IPS-20b (cell line): ENCODE measurements at regions not wholly inside any gene's neighbourhood (a gene's known extent, or its start where the extent isn't known, plus 50 kb on each side); places are given as distances from the start of the nearest gene placed in this dataset.

Experiments used
- H3K27ac ChIP-seq: one replicate; pipeline ENCODE4 v1.5.1; 2013; ENCODE audit warnings: low read length
- H3K27me3 ChIP-seq: 2 replicates; pipeline ENCODE4 v1.6.1; 2013; ENCODE audit warnings: mild to moderate bottlenecking, low read length, inconsistent platforms; ENCODE audit not compliant: insufficient read depth
- H3K36me3 ChIP-seq: 2 replicates; pipeline ENCODE4 v1.6.1; 2013; ENCODE audit warnings: low read depth, mild to moderate bottlenecking, inconsistent platforms, low read length, moderate library complexity; ENCODE audit not compliant: insufficient read depth
- H3K4me1 ChIP-seq: 2 replicates; pipeline ENCODE4 v1.6.1; 2013; ENCODE audit warnings: mild to moderate bottlenecking, control low read depth, inconsistent platforms, low read length, moderate library complexity; ENCODE audit not compliant: insufficient read depth
- H3K4me3 ChIP-seq: 2 replicates; pipeline ENCODE4 v1.5.1; 2013; ENCODE audit warnings: mild to moderate bottlenecking, low read length, inconsistent platforms
- H3K9ac ChIP-seq: 2 replicates; pipeline ENCODE4 v1.6.1; 2013; ENCODE audit warnings: low read depth, mild to moderate bottlenecking, inconsistent platforms, low read length, moderate library complexity
- H3K9me3 ChIP-seq: 2 replicates; pipeline ENCODE4 v1.6.1; 2013; ENCODE audit warnings: mild to moderate bottlenecking, low read depth, low read length, inconsistent platforms; ENCODE audit not compliant: insufficient read depth

DNA sequence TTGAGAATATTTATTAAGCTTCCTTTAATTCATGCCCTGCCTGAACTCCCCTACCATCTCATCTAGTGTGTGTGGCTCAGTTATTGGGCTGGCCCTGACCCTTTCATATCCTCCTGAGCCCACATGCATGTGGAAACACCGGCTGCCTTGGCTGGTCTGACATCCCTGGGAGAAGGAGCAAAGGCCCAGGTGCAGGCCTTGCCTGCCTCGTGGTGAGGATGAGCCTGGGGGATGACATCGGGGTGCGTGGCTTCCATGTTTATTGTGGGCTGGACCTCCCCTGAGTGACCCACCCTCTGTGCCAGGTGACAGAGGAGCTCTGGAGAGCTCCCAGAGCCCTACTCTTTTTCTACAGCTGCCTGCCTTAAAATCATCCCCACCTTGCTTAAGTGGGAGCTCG, 69.1 kb downstream of the FOXA2 start:
- Histone ChIP-seq H3K9me3 (no peaks in the 10 kb centered on the region), H3K27ac (no peak overlapping the region), H3K27me3 (no peaks in the 10 kb centered on the region; the same call in 1 of the 2 replicates), H3K4me3 (no peak overlapping the region), H3K9ac (no peak overlapping the region), H3K4me1 (peaks cover 4% of the 10 kb centered on the region; the same call in 1 of the 2 replicates), H3K36me3 (no peaks in the 10 kb centered on the region)

DNA sequence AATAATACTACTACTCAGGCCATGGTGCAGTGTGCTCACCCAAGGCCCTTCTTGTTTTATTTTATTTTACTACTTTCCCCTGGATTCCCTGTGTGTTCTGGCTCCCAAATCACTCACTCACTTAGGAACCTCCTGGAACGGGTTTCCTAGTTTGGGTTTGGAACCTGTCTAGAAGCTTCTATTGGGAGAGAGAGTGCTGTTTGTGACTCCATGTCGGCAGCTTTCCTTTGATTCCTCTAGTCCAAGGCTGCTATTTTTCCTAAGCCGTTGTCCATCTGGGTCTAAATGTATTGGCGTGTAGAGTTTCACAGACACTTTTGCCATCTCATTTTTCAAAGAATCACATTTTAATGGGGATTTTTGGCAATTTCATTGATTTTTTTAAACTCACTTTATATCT, 70.8 kb downstream of the FOXA2 start:
- H3K27me3 ChIP-seq, result no peaks in the 10 kb centered on the region

DNA sequence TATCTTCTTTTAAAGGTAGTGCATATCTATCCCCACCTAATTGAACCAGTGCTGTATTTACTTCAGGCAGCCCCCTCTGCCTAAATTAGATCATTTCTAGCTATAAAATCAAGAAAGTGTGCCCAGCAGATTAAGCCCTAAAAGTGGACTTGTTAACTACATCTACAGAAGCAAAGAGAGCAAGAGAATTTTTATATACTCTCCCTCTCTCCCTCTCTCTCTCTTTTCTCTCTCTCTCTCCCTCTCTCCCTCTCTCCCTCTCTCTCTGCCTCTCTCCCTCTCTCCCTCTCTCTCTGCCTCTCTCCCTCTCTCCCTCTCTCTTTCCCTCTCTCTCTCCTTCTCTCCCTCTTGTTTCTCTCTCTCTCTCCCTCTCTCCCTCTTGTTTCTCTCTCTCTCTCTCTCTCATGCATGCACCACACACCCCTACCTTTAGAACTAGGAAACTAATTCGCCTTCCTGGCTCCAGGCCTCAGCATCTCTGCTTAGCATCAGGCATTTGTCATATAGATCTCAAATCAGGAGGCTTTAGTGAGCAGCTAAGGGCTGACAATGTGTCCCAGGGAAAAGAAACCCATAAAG, 71.4 kb downstream of the FOXA2 start:
- Histone ChIP-seq H3K4me3 (no peak overlapping the region), H3K9me3 (no peaks in the 10 kb centered on the region), H3K9ac (no peak overlapping the region), H3K4me1 (peaks cover 4% of the 10 kb centered on the region; the same call in 1 of the 2 replicates), H3K27me3 (no peaks in the 10 kb centered on the region), H3K36me3 (no peaks in the 10 kb centered on the region), H3K27ac (no peak overlapping the region)

More for the DNA sequence above, 70.8 kb downstream of the FOXA2 start:
- Histone ChIP-seq H3K27ac (no peak overlapping the region), H3K4me1 (peaks cover 4% of the 10 kb centered on the region; the same call in 1 of the 2 replicates), H3K9ac (no peak overlapping the region), H3K4me3 (no peak overlapping the region), H3K36me3 (no peaks in the 10 kb centered on the region), H3K9me3 (no peaks in the 10 kb centered on the region)

DNA sequence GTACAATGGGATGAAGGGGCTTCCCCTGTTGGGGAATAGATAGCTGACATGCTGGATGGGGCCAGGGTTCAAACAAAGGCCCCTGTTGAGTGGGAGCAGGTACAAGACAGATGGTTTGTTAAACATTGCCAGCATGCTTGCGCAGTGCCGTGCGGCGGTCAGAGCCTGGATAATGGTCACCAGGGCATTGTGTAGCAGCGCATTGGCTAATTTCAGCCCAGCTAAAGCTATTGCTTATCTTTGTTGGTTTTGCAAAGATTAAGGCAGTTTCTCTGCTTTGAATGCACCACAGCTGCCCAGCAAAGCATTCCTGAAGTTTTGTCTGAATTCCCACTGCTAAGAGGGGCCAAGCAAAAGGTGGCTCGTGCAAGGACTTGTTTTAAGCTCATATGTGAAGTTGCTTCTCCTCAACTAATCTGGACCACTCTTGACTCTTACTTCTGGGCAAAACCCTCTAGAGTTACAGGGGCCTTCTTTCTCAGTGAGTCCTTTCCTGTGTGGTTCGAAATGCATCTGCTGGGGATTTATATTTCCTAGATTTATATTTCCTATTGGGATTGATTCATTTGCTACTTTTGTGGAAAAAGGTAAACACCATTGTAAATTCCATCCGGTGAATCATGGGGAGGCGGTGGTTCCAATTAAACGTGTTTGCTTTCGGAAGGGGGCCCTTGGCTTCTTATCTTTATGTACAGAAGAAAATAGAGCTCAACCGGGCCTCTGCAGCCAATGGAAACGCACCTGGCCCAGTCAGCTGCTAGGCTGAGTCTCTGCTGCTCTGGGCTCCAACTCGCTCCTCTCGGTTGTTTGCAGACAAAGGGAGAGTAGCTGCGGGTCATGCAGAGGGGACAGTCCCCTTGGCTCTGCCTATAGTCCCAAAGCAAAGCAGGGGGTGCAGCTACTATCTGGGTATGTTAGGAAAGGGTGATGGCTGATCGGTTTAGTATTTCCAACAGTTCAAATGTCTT, 72.1 kb downstream of the FOXA2 start:
- H3K27ac ChIP-seq, result no peak overlapping the region
- H3K9ac ChIP-seq, result no peak overlapping the region
- no peak overlapping the region for H3K4me3 ChIP-seq
- no peaks in the 10 kb centered on the region for H3K27me3 ChIP-seq
- no peaks in the 10 kb centered on the region for H3K9me3 ChIP-seq
- no peaks in the 10 kb centered on the region for H3K36me3 ChIP-seq
- H3K4me1 ChIP-seq, result peaks cover 4% of the 10 kb centered on the region; the same call in 1 of the 2 replicates

GRCh38 chr20:22509843-22510147, 74.6 kb downstream of the FOXA2 start:
- Histone ChIP-seq H3K9me3 (no peaks in the 10 kb centered on the region), H3K4me1 (peaks cover 4% of the 10 kb centered on the region; the same call in 1 of the 2 replicates), H3K4me3 (no peak overlapping the region), H3K27ac (no peak overlapping the region), H3K36me3 (no peaks in the 10 kb centered on the region), H3K9ac (no peak overlapping the region), H3K27me3 (no peaks in the 10 kb centered on the region)

GRCh38 chr20:22509090-22509842, 75.1 kb downstream of the FOXA2 start:
- Histone ChIP-seq H3K27ac (no peak overlapping the region), H3K9ac (no peak overlapping the region), H3K36me3 (no peaks in the 10 kb centered on the region), H3K4me3 (no peak overlapping the region), H3K4me1 (peaks cover 4% of the 10 kb centered on the region; the same call in 1 of the 2 replicates), H3K9me3 (no peaks in the 10 kb centered on the region), H3K27me3 (no peaks in the 10 kb centered on the region)

DNA sequence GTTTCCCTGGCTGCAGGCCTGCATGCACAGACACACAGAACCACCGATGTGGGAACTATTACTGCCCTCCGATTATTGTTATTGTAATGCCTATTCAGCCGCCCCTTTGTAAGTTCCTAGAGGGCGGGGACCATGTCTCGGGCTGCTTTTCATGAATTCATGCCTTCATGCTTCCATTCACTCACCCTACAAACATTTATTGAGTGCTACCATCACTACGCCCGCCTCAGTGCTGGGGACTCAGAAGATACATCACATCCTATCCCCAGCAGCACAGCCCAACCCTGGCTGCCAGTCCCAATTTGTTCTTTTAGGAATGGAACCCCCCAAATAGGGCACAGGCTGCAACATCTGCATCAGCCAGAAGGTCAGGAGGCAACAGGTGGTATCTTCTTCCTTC, 75.9 kb downstream of the FOXA2 start:
- Histone ChIP-seq H3K4me3 (no peak overlapping the region), H3K27me3 (no peaks in the 10 kb centered on the region), H3K9me3 (no peaks in the 10 kb centered on the region), H3K27ac (no peak overlapping the region), H3K9ac (no peak overlapping the region), H3K36me3 (no peaks in the 10 kb centered on the region), H3K4me1 (peaks cover 4% of the 10 kb centered on the region; the same call in 1 of the 2 replicates)

GRCh38 chr20:22507240-22507961, 77.0 kb downstream of the FOXA2 start:
- Histone ChIP-seq H3K9ac (no peak overlapping the region), H3K27ac (no peak overlapping the region), H3K9me3 (no peaks in the 10 kb centered on the region), H3K4me3 (no peak overlapping the region), H3K27me3 (no peaks in the 10 kb centered on the region), H3K4me1 (peaks cover 4% of the 10 kb centered on the region; the same call in 1 of the 2 replicates), H3K36me3 (no peaks in the 10 kb centered on the region)

DNA sequence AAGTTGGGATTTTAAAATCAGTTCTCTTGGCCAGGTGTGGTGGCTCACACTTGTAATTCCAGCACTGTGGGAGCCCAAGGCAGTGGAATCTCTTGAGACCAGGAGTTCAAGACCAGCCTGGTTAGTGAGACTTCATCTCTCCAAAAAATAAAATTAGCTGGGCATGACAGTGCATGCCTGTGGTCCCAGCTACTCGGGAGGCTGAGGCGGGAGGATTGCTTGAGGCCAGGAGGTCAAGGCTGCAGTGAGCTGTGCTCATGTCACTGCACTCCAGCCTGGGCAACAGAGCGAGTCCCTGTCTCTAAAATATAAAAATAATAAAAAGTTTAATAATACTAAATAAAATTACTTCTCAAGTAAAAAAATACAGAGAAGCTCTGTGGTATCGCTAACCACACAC, 77.5 kb downstream of the FOXA2 start:
- Histone ChIP-seq H3K36me3 (no peaks in the 10 kb centered on the region), H3K9ac (no peak overlapping the region), H3K4me3 (no peak overlapping the region), H3K9me3 (no peaks in the 10 kb centered on the region), H3K4me1 (no peaks in the 10 kb centered on the region), H3K27me3 (0 out of 2 replicates have a peak, but pooled peaks cover 4% of the 10 kb centered on the region), H3K27ac (no peak overlapping the region)

DNA sequence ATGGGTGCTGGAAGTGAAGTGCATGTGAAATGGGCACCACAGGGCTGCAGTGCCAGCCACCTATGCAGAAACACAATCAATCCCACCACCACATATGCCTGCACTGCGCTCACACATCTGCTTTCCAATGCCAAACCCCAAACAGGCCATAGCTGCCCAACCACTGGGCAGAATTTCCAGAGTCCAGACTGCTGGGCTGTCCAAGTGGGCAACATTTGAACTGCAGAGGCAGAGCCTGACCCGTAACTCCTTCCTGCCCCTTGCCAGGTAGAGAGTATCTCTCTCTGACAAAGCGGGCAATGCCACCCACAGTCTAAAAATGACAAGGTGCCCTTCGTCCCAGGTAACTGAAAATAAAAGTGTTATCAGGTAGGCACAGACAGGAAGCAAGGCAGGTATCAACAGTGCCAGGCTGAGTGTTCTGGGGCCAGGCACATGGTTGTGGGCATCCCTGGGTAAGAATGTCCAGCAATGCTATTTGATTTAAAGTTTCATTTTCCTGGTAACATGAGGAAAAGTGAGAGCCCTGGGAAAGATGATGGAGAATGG, 79.5 kb downstream of the FOXA2 start:
- Histone ChIP-seq H3K27ac (no peak overlapping the region), H3K9me3 (no peaks in the 10 kb centered on the region), H3K4me1 (no peaks in the 10 kb centered on the region), H3K9ac (no peak overlapping the region), H3K4me3 (no peak overlapping the region), H3K27me3 (0 out of 2 replicates have a peak, but pooled peaks cover 10% of the 10 kb centered on the region), H3K36me3 (no peaks in the 10 kb centered on the region)

DNA sequence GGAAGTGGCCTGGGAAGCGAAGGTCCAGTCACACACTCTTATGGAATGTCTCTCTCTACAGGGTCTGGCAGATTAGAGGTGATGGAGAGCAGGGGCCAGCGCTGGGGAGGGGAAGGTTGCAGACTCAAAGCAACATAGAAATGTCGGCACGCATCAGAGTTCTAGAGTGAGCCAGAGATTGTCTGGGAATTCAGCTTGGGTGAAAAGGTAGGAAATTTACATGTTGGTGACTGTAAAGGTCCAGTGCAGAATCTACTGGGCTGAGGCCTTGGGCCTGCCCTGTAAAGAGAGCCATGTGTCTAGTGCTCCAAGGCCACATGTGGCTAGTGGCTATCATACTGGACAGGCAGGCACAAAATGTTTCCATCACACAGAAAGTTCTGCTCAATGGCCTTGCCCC, 80.8 kb downstream of the FOXA2 start:
- H3K4me3 ChIP-seq, result no peak overlapping the region
- no peaks in the 10 kb centered on the region for H3K9me3 ChIP-seq
- H3K27me3 ChIP-seq, result peaks cover 14% of the 10 kb centered on the region; the same call in 1 of the 2 replicates
- no peaks in the 10 kb centered on the region for H3K36me3 ChIP-seq
- no peak overlapping the region for H3K9ac ChIP-seq
- H3K4me1 ChIP-seq, result no peaks in the 10 kb centered on the region
- no peak overlapping the region for H3K27ac ChIP-seq
